ENCODE measurements at regions not wholly inside any gene's neighbourhood (a gene's known extent, or its start where the extent isn't known, plus 50 kb on each side); places are given as distances from the start of the nearest gene placed in this dataset.

DNA sequence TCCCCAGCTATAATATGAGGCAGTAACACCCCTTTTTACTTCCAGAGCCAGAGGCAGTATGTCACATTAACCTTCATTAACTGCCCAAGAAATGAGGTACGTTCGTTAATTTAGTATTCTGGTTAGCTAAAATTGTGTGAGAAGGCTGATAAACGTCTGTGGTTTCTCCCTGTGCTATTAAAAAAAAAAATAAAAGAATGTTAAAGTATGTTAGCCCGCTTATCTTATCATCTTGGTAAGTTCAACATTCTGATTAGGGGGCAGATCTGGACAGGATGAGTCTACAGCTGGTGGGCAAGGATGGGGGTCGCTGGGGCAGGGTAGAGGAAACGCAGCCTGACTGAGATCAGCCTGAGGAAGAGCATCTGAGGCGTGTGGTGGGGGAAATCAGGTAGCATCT lies 154.0 kb downstream of the PRL start:
- TF ChIP-seq, protein P1, sequence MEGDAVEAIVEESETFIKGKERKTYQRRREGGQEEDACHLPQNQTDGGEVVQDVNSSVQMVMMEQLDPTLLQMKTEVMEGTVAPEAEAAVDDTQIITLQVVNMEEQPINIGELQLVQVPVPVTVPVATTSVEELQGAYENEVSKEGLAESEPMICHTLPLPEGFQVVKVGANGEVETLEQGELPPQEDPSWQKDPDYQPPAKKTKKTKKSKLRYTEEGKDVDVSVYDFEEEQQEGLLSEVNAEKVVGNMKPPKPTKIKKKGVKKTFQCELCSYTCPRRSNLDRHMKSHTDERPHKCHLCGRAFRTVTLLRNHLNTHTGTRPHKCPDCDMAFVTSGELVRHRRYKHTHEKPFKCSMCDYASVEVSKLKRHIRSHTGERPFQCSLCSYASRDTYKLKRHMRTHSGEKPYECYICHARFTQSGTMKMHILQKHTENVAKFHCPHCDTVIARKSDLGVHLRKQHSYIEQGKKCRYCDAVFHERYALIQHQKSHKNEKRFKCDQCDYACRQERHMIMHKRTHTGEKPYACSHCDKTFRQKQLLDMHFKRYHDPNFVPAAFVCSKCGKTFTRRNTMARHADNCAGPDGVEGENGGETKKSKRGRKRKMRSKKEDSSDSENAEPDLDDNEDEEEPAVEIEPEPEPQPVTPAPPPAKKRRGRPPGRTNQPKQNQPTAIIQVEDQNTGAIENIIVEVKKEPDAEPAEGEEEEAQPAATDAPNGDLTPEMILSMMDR (conservative IDR thresholded peaks at IDR 0.05; ENCODE audit: low read length): no peak
- TF ChIP-seq EZH2phosphoT487 (IDR thresholded peaks at IDR 0.05; ENCODE audit: borderline replicate concordance): no peak

All from Loucy (cell line).